HK-2 (cell line): ENCODE measurements at regions not wholly inside any gene's neighbourhood (a gene's known extent, or its start where the extent isn't known, plus 50 kb on each side); places are given as distances from the start of the nearest gene placed in this dataset.

Experiments used
- DNase-seq: peaks from one replicate; pipeline ENCODE4 v3.0.0-alpha.2; 2018; ENCODE audit not compliant: unreplicated experiment

DNA sequence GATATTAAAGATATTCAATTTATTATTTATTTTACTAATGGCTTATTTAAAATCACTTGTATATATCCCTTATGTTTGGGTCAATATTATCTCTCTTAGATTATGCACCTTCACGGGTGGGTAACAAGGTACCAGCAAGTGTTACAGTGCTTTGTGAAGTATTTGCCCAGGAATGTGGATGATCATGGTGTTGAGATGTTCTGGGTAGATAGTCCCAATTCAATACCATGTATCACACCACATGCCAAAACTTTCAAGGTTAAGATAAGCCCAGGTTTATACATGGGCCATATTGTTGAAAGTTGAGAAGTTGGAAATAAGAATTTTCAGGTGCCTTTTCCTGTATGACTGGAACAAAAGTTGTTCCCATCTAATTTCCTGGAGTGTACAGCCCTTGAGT, 131.3 kb upstream of the RASSF8 start:
- DNase-seq: no peak

DNA sequence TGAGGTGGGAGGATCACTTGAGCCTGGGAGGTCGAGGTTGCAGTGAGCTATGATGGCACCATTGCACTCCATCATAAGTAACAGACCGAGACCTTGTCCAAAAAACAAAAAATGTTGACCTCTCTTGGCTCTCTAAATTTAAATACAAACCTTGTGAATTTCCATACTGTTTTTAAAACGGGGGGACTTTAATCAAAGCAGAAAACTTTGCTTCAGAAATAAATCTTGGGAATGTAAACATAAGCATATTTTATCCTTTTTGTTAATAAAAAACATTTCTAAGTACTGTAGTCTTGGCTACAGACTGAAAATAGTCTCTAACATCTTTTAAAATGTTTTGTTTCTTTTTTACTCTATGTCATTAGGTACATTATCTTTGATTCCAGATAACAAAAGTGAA, 130.7 kb upstream of the RASSF8 start:
- DNase-seq: no peak

DNA sequence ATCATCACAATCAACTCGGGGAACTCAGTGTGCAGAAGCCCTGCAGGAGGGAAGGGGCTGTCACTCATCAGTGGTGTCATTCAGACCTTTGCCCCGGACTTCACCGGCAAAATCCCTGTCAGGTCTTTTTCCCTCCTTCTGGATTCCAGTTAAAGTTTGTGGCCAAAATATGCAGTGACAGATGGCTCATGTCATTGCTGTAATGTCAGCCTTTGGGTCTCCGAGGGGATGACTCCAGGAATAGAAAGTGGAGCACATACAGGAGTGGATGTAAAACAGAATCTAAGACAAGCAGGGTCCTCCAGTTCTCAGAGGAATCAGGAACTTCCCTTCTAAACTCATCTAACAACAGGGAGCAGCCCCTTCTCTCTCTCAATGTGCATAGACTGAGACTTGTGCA, 130.3 kb upstream of the RASSF8 start:
- DNase-seq: no peak

DNA sequence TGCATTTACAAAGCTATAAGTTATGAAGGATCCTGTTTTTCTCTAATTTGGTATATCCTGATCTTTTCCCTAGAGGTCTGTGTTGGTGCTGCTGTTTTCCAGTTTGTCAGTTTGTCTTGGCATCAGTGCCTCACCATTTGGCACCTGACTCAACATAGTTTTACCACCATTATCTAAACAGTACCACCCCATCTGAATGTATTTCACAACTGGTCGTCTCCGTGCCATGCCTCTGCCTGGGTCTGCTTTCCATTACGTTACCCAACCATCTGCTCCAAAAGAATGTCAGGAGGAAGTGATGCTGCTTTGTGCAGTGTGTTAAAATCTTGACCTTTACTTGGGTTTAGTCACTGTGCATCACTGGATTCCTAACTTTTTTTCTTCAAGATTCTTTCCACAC, 129.3 kb upstream of the RASSF8 start:
- no peak for DNase-seq

DNA sequence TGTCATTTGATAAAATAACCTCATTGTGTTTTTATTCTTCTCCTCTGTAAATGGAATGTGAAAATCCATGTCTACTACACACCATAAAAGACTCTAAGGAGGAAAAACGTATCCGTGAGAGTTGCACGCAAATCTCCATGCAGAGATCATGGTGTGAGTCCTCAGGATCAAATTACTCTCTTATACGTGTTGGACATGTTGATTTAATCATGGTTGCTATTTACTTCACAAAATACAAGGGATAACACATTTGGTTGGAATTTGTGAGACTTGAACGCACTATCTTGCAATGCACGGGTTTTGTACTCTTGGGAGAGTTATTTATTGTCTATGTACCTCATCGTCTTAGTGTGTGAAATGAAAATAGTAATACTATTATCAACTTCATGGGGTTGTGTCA, 128.0 kb upstream of the RASSF8 start:
- no peak for DNase-seq

DNA sequence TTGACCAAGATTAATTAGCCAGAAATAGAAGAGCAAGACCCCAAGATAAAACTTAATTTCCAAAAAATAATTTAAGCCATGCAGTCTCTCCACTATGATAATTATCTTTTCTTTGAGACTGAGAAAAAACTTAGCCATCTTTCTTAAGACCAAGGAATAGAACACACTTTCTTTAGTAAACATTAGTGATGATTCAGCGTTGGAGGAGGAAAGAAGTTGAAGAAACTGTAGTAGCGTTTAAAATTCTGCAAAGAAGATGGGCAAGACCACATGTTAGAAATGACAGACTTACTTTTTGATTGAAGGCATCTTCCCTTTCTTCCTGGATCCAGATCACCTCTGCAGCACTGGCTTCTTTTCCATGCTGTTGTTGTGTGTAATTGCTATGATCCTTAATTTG, 124.8 kb upstream of the RASSF8 start:
- DNase-seq: no peak

DNA sequence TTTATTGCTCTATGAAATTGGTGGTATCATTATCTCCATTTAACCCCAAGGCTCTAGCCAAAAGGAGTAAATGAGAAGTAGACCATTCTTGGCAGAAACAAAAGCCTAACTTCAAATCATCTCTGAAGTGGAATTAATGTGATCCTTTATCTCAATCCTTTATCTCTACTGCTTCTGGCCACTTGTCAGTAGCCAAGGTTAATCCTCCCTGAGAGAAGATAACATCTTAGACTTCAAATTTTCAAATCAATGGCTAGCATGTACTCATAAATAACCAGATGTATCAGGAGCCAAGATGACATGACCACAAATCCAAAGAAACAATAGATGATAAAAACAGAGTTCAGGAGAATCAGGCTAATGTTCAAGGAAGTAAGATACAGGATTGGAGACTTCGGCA, 123.1 kb upstream of the RASSF8 start:
- no peak for DNase-seq

DNA sequence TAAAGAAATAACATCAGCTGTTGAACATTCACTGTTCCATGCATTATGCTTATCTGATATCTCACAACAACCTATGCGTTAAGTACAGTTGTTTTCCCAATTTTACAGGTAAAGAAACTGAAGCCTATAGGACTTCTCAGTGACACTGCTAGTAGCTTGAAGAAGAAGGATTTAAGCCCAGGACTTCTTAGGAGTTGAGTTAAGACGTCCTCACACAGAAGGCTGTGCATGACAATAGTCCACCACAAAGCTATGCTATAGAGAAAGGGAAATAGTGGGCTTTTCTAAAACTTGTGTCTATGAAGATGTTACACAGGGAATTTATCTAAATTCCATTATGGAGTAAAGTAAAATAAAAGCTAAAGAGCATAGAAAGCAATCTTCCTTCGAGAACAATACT, 120.5 kb upstream of the RASSF8 start:
- no peak for DNase-seq

DNA sequence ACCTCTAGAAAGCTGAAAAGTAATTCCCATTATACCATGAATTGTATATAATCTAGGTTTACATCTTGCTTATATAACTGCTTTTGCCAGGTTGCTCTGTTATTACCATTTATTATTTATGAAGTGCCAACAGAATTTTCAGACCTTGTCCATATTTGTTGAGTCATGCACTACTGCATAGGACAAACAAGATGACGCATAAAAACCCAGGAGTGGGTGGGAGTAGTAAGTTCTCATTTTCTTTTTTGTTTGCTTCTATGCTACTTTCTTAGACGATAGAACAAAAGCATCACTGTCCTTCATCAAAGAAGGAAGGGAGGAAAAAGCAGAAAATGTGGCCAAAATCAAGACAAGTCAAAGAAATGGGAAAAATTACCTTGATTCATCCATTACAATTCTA, 119.0 kb upstream of the RASSF8 start:
- no peak for DNase-seq

DNA sequence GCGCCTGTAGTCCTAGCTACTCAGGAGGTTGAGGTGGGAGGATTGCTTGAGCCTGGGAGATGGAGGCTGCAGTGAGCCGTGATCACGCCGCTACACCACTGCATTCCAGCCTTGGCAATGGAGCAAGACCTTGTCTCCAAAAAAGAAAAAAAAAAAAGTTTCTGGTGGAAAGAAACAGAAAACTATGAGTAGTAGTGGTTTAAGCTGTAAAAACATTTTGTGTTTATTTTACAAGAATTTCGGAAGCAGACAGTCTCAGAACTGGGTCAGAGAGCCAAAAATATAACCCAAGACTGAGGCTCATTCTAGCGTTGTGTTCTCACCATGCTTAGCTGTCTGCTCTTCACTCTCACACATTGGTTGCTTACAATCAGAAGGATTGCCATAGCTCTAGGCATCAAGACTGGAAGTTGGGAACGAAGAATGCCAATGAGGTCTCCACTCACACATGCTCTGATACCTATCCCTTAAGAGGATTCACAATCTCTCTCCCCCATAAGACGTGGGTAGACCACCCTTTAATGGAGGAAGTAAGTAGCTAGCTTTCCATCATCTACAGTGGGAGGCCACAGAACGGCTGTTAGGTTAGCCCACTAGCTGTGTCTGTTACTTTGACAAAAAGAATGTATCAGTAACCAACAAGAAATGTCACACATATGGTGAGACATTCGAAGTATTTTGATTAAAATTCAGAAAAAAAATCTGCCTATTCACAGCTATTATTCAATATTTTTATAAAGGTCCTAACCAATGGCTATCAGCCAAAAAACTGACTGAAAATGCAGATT, 117.6 kb upstream of the RASSF8 start:
- DNase-seq: no peak

DNA sequence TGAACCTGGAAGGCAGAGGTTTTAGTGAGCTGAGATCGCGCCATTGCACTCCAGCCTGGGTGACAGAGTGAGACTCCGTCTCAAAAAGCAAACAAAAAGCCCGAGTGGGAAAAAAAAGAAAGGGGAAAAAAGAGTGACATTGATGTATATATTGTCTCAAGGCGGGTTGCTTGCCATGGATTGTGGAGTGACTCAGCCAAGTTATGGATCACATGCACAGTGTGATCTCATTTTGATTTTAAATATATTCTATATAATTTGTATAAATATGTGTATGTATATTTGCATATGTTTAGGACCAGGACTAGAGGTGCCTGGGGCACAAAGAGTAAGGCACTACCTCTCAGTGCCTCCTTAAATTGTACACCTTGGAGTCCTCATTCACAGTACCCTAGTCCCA, 116.2 kb upstream of the RASSF8 start:
- no peak for DNase-seq

DNA sequence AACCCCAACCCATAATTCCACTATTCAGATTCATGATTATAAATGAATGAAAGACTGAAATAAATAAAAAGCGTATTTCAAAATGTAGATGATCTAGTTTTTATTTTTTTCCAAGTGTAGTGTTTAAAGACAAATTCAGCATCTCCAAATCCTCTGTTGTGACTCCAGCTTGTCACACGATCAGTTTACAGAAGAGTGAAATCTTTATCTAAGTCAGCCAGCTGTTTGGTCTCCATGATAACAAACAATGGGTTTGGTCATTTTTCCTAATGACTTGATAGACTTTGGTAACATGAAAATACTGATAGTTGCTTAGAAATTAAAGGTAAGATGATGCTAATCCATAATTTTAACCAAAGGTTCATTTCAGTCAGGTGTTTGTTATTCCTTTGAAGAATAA, 114.5 kb upstream of the RASSF8 start:
- DNase-seq: no peak

DNA sequence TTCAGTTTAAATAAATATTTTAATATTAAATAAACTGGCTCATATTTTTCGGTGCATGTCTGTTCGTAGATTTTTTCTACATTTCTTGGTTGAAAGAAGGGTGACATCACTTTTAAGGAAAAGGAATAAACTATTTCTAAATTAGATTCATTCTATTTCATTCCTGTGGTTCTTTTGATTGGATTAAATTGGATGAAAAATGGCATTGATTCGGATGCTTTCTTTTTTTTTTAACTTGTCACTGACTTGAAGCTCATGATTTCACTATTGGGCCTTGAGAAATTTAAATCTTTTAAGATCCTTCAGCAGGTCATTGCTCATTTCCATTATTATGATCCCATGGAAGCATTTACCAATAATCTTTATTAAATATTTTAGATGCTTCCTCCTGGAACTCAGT, 113.1 kb upstream of the RASSF8 start:
- no peak for DNase-seq

DNA sequence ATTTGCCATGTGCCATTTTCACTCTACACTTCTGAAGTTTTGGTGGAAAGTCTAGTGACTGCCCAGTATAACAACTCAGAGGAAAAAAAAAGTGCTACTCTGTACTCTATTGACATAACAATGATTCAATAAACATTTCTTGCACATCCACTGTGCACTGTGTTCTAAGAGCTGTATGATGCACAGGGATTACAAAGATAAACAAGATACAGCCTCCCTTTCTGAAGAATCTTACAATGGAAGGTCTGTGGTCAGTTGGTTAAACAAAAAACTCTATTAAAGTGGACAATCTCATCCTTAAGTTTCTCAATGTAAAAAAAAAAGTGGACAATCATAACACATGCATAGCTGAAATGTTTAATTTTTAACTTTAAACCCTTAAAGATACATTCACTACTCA, 105.7 kb upstream of the RASSF8 start:
- DNase-seq: no peak

DNA sequence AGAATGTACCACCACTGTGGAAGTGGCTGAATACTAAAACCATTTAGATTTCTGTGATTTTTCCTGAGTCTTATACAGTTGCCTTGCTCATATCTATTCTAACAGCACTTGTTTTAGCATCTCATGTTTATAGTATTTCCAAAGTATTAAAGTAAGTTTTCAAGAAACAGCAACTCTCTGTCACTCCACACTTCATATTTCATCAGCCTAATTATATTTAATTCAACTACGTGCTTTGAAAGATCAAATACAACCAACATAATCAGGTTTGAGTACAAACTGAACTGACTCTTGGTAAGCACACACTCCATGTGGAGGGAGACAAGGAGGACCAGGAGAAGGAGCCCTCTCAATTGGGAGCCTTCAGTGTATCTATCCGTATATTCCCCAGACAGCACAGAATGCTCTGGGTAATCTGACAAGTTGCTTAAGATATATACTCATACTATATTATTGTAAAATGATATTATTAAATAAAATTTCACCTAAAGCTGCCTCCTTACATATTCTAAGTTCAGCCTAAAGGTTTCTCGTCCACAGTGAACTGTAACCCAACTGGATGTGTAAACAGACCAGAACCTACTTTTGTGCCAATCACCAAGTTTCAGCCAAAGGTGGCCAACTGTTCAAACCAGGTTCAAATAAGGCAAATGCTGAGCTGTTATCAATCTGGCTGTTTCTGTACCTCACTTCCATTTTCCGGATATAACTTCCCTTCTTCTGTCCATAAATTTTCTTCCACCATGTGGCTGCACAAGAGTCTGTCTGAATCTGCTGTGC, 105.0 kb upstream of the RASSF8 start:
- DNase-seq: no peak

DNA sequence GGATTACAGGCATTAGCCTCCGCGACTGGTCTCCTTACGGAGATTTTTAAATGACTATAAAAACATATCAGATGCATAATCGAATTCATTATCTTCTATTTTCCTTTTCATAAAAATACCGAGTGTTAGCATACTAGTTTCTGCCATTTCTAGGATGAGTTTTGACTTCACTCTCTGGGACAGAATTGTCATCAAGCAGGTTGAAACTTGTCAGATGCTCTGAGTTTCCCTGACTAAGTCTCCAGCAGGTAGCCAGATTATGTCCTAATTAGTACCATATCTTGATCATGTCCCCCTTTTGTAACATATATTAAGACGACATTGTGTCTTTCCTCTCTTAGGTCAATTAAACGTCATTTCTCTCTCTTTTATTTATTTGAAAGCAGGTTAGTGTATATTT, 103.5 kb upstream of the RASSF8 start:
- no peak for DNase-seq

DNA sequence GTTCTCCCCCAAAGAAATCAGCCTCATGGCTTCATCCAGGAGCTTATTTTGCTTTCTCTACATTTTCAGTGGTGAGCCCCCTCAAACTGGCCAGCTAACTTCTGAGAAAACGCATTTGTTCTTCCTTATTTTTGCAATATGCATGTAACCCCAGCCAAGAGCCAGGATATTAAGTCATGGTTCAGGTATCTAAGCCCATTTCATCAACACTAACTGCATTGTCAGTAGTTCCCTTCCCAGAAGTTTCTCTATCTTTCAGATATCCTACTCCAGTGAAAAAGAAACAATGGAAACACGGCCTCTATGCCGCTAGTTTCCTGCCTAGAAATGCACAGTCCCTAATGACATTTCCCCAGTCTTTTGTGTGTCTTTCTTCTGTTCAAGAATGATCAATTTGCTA, 102.8 kb upstream of the RASSF8 start:
- DNase-seq: no peak

DNA sequence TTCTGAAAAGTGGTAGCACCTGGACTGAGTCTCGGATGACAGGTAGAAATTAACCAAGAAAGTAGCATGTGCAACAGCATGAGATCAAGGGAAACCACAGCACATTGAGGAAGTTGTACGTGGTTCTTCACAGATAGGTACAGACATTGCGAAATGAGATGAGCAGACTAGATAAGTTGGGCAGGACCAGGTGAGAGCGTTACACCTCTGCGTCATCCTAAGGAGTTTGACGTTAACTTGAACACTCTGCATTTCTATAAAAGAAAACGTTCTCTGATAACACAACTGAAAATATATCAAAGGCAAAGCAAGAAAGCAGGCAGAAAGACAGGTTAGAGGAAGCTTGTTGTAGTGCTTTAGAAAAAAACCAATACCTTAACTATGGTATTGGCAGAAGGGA, 98.5 kb upstream of the RASSF8 start:
- DNase-seq: no peak

DNA sequence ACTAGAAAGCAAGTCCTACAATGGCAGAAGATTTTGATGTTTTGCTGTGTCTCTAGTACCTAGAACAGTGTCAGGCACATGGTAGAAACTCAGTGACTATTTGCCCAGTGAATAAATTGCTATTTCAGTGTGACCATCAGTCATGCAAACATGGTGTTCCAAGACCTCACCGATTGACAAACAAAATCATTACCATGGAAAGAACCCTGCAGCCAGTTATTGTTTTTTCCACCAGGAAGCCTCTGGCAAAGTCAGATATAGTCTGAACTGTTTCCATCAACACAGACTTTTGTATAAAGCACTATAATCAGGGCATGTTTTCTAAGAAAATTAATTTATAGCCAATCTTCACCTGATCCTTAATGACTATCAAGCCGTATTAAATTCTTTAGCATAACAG, 97.3 kb upstream of the RASSF8 start:
- no peak for DNase-seq

DNA sequence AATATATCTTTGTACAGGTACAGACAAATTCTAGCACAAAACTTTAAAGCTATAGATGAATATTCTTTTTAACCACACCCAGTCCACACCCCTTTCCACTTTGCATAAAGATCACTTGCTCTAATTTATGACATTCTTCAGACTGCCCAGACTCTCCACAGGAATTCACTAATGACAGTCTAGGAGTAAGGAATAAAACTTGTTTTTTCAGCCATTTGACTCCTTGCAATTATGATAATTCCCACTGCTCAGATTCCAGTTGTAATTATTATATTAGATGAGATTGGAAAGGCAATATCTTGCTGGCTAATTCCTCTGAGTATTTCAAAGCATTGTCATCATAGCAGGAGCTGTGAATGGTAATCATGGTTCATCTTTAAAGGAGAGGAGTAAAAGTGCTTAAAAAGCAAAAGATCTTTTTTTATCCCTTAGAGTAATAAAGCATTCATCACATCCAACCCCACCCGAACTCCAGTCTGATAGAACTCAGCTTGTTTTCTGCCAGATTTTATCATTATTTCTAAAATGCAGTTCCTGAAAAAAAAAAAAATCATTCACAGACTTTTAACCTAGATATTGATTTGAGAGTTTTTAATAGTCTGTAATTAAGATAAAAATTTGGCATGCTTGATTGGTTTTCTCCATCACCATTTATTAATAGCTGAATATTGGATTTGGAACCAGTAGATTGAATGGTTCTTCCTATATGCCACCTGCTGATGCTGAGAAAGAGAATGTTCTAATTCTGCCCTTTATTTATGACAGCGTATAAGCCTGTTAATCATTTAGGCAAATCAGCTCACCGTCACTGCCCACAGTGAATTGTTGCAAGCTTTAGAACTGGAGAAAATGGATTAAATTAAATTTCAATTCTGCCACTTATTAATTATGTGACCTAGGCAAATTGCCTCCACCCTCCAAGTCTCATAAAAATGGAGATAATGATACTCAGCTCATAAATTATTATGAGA, 93.9 kb upstream of the RASSF8 start:
- DNase-seq: no peak

DNA sequence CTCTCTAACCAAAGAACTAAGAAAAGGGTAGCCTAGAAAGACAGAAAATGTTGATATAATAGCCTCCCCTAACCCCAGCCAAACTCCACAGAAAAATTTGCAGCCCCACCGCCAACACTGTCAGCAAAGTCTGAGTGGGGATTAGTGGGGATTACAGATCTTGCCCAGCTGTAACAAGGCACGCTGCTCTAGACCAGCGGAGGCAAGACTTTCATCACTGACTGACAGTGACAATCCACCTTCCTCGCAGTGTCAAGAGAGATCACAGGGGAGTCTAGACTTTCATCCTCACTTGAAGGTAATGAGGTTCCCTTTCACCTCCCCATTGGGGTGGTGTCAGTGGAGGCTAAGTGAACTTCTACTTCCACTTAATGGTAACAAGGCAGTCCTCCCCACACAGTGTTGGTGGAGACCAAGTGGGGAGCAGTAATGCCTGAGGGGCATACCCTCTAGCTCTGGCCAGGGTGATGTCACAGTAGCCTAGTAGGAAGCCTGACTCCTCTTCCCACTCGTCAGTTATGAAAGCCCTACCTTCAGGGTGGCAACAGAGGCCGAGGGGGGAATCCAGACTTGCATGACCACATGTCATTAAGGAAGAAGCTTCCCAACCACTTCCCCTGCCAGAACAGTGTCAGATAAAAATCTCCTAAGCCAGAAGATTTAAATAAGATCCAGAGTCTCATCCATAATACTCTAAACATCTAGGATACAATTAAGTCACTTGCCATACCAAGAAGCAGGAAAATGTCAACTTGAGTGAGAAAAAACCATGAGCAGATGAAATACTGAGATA, 91.7 kb upstream of the RASSF8 start:
- DNase-seq: no peak

DNA sequence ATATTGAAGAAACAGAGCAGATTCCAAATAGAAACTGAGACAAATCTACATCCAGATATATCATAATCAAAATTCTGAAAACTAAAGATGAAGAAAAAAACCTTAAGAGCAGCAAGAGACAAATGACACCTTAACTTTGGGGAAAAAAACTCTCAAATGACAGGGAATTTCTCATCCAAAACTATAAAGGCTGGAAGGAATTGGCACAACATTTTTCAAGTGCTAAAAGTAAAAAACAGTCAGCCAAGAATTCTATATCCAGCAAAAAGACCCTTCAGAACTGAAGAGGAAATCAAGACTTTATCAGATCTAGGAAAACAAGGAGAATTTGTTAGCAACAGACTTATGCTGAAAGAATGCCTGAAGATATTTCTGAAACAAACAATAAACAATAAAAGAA, 90.3 kb upstream of the RASSF8 start:
- no peak for DNase-seq
